Breast epithelium (tissue), 4 donors: ENCODE measurements at regions not wholly inside any gene's neighbourhood (a gene's known extent, or its start where the extent isn't known, plus 50 kb on each side); places are given as distances from the start of the nearest gene placed in this dataset.

Source experiments
- DNase-seq, 2 donors: peaks; one replicate each; pipeline ENCODE4 v3.0.0-alpha.2; 2019; ENCODE audit warnings: low spot score in 2 of 2
- H3K27ac ChIP-seq, 2 donors: fragments of 200-600 bp; sonication (generic) in 1 of 2; one replicate each; pipeline ENCODE4 v1.5.1; 2016 to 2019; ENCODE audit warnings: mild to moderate bottlenecking in 1 of 2
- H3K27me3 ChIP-seq, 2 donors: fragments of 200-600 bp; sonication (generic) in 1 of 2; one replicate each; pipeline versions ENCODE4 v1.5.1 to v1.6.0; 2017 to 2019; ENCODE audit warnings: control low read depth in 1 of 2, mild to moderate bottlenecking in 1 of 2
- H3K36me3 ChIP-seq: fragments of 200-600 bp; one replicate; pipeline ENCODE4 v1.5.1; 2019
- H3K4me1 ChIP-seq, 2 donors: fragments of 200-600 bp; sonication (generic); one replicate each; pipeline ENCODE4 v1.5.1; 2016 to 2019; ENCODE audit warnings: control low read depth in 1 of 2
- H3K4me3 ChIP-seq, 3 donors: fragments of 200-600 bp; sonication (generic); 1 replicate in 2 of 3; 2 replicates in 1 of 3; pipeline ENCODE4 v1.5.1; 2016 to 2019; ENCODE audit warnings: mild to moderate bottlenecking in 3 of 3, moderate library complexity in 2 of 3
- H3K9me3 ChIP-seq, 2 donors: fragments of 200-600 bp; sonication (generic) in 1 of 2; one replicate each; pipeline ENCODE4 v1.5.1; 2016 to 2019; ENCODE audit warnings: control low read depth in 1 of 2
- POLR2A ChIP-seq: fragments of 450-650 bp; IDR thresholded peaks from one replicate; pipeline ENCODE4 v1.6.1; 2016; ENCODE audit warnings: antibody characterized with exemption, mild to moderate bottlenecking, moderate library complexity
- POLR2AphosphoS5 ChIP-seq, 3 donors: sonication (generic); formaldehyde crosslinking; IDR thresholded peaks; one replicate each; pipeline ENCODE4 v1.6.1; 2017; ENCODE audit warnings: antibody characterized with exemption in 3 of 3
- intact Hi-C: fragments of 100-400 bp; cut with DNase I; formaldehyde crosslinking; loops from one replicate; pipeline ENCODE4 v1.15.1; 2023; ENCODE audit warnings: low total_unique reads
- TF ChIP-seq, protein P1 (sequence below), 3 donors: fragments of 450-650 bp; IDR thresholded peaks; one replicate each; pipeline ENCODE4 v1.5.1; 2016 to 2017; ENCODE audit warnings: antibody characterized with exemption in 3 of 3, mild to moderate bottlenecking in 3 of 3, moderate library complexity in 3 of 3

DNA sequence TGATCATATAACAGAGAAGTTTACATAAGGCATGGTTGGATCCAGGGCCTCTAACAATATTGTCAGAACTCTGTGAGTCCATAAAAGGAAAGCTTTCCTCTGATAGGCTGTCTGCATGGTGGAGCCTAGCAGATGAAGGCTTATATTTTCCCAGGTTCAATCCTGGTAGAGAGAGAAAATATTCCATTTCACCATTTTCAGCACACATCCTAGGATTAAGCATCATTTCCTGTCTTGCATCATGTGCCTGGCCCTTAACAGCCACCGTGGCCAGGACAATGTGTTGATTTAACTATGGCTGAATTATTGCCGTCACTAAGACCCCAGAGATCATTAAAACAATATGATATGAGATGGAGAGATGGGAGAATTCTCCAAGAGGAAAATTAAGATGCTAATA lies 90.9 kb upstream of the GRIA1 start:
- no peaks in the 10 kb centered on the region for H3K36me3 ChIP-seq
- DNase-seq = no peak
- H3K27me3 ChIP-seq = no peaks in the 10 kb centered on the region
- no peak overlapping the region for H3K27ac ChIP-seq
- no peaks in the 10 kb centered on the region for H3K9me3 ChIP-seq
- intact Hi-C loops = no loop called here
- no peak overlapping the region for H3K4me3 ChIP-seq
- no peaks in the 10 kb centered on the region for H3K4me1 ChIP-seq
- TF ChIP-seq POLR2AphosphoS5 (IDR thresholded peaks at IDR 0.05) (no peak), POLR2A (no peak)
- TF ChIP-seq, protein P1, sequence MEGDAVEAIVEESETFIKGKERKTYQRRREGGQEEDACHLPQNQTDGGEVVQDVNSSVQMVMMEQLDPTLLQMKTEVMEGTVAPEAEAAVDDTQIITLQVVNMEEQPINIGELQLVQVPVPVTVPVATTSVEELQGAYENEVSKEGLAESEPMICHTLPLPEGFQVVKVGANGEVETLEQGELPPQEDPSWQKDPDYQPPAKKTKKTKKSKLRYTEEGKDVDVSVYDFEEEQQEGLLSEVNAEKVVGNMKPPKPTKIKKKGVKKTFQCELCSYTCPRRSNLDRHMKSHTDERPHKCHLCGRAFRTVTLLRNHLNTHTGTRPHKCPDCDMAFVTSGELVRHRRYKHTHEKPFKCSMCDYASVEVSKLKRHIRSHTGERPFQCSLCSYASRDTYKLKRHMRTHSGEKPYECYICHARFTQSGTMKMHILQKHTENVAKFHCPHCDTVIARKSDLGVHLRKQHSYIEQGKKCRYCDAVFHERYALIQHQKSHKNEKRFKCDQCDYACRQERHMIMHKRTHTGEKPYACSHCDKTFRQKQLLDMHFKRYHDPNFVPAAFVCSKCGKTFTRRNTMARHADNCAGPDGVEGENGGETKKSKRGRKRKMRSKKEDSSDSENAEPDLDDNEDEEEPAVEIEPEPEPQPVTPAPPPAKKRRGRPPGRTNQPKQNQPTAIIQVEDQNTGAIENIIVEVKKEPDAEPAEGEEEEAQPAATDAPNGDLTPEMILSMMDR (IDR thresholded peaks at IDR 0.05) = no peak

DNA sequence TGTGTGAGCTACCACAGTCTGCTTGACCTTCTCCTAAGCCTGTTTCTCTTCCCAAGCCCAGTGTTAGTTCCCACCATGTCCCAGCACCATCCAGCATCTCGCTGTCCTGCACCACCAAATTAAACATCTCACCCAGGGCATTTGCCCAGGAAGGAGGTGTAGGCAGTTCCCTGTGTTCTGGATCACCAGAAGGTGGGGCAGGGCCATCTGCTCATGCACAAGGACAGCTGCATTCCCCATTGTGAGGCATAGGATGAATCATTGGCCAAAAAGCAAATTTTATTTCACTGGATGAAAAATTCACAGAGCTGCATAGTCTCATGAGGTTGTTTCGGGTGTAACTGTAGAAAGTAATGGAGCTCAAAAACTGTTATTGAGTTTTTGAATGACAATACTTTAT lies 89.5 kb upstream of the GRIA1 start:
- TF ChIP-seq POLR2A (no peak), POLR2AphosphoS5 (IDR thresholded peaks at IDR 0.05) (no peak)
- DNase-seq = no peak
- H3K36me3 ChIP-seq = no peaks in the 10 kb centered on the region
- no peaks in the 10 kb centered on the region for H3K4me1 ChIP-seq
- intact Hi-C loops = no loop called here
- no peaks in the 10 kb centered on the region for H3K9me3 ChIP-seq
- H3K4me3 ChIP-seq = no peak overlapping the region
- H3K27me3 ChIP-seq = no peaks in the 10 kb centered on the region
- H3K27ac ChIP-seq = no peak overlapping the region

DNA sequence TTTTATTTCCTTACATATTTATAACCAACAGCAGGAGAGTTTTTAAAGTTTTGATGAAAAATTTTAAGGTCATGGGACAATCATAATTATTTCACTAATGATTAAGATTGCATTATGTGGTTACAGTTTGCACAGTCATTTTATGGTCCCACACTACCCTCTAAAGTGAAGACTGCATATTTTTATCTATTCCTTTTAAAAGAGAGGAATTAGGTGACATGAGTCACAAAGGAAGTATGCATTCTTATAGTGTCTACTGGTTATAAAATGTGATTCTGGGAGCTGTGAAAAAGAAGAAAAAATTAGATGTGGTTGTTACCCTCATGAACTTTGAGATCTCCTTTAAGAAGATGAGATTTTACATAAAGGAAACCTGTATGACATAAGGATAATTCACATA lies 87.9 kb upstream of the GRIA1 start:
- Histone ChIP-seq H3K9me3 (no peaks in the 10 kb centered on the region), H3K27me3 (no peaks in the 10 kb centered on the region), H3K4me1 (no peaks in the 10 kb centered on the region), H3K36me3 (no peaks in the 10 kb centered on the region), H3K4me3 (no peak overlapping the region), H3K27ac (no peak overlapping the region)
- DNase-seq = no peak
- no peak for TF ChIP-seq POLR2AphosphoS5 (IDR thresholded peaks at IDR 0.05)
- intact Hi-C loops = no loop called here

DNA sequence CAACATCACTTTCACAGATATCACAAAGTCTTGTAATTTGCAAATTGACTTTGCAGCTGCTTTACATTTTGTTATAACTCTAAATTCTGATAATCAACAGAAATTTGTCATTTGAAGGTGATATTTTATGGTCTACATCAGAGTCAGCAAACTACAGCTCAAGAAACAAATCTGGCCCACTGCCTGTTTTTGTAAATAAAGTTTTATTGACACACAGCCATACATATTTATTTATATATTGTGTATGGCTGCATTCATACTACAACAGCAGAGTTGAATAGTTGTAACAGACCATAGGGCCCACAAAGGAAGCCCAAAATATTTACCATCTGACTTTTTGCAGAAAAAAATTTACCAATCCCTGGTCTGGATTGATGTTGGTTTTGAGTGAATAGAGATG lies 87.0 kb upstream of the GRIA1 start:
- Histone ChIP-seq H3K4me1 (no peaks in the 10 kb centered on the region), H3K9me3 (no peaks in the 10 kb centered on the region), H3K4me3 (no peak overlapping the region), H3K27ac (no peak overlapping the region), H3K27me3 (no peaks in the 10 kb centered on the region), H3K36me3 (no peaks in the 10 kb centered on the region)
- no peak for DNase-seq
- intact Hi-C loops = no loop called here
- no peak for TF ChIP-seq POLR2A
- TF ChIP-seq, protein P1 (IDR thresholded peaks at IDR 0.05) = no peak
- no peak for TF ChIP-seq POLR2AphosphoS5 (IDR thresholded peaks at IDR 0.05)

DNA sequence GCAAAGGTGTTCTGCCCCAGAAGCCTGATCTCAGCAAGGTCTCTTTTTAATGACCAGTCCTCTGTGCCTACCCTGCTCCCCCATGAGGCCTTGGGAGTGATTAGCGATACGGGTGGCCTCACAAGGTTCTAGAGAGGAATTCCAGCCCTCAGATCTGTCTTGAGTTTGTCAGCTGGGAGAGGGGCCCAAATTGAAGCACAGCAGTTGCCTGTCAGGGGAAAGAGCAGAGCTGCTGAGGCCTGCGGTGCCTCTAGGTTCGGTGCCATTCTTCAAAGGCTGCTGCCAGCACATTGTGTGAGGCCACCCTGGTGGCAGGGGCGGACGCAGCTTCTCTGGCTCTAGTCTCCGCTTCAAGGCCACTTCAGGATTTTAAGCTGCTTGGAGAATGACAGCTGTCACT lies 85.7 kb upstream of the GRIA1 start:
- Histone ChIP-seq H3K4me1 (no peaks in the 10 kb centered on the region), H3K36me3 (no peaks in the 10 kb centered on the region), H3K4me3 (no peak overlapping the region), H3K9me3 (no peaks in the 10 kb centered on the region), H3K27me3 (no peaks in the 10 kb centered on the region), H3K27ac (no peak overlapping the region)
- intact Hi-C loops = no loop called here
- TF ChIP-seq, protein P1 (IDR thresholded peaks at IDR 0.05) = no peak
- no peak for TF ChIP-seq POLR2A
- DNase-seq = no peak

DNA sequence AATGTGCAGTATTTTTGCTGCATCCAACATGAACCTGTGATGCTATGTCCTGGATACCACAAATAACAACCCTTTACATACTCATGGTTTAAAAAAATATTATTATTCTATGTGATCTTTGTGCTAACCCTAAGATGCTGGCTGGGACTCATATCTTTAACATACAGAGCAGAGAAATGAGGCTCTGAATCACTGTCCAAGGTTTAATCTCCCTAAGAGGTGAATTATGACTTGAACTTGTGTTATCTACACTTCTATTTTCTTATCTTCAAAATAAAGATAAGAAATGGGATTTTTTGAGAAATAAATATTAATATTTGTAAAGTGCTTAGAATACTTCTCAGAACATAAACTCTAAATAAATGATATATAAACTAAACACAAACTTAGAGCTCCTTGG lies 68.8 kb upstream of the GRIA1 start:
- DNase-seq = no peak
- intact Hi-C loops = no loop called here
- H3K9me3 ChIP-seq = no peaks in the 10 kb centered on the region
- no peaks in the 10 kb centered on the region for H3K27me3 ChIP-seq
- H3K4me1 ChIP-seq = no peaks in the 10 kb centered on the region
- no peaks in the 10 kb centered on the region for H3K36me3 ChIP-seq
- no peak overlapping the region for H3K4me3 ChIP-seq
- no peak overlapping the region for H3K27ac ChIP-seq
- TF ChIP-seq, protein P1 (IDR thresholded peaks at IDR 0.05) = no peak
- TF ChIP-seq POLR2A (no peak), POLR2AphosphoS5 (IDR thresholded peaks at IDR 0.05) (no peak)
